ENCODE measurements at regions not wholly inside any gene's neighbourhood (a gene's known extent, or its start where the extent isn't known, plus 50 kb on each side); places are given as distances from the start of the nearest gene placed in this dataset.

GRCh38 chr3:69569520-69569919 lies 169.7 kb upstream of the MITF start:
- TF ChIP-seq POLR2AphosphoS5 (IDR thresholded peaks at IDR 0.05; ENCODE audit: low read depth, low read length): no peak
- no peak for TF ChIP-seq SIN3A (IDR thresholded peaks at IDR 0.05; ENCODE audit: borderline replicate concordance, insufficient read depth, low read length)
- no peak for TF ChIP-seq REST (IDR thresholded peaks at IDR 0.05; ENCODE audit: insufficient read depth in 1 of 2, low read depth in 2 of 2, low read length in 2 of 2)
- TF ChIP-seq FOXP2 (optimal IDR thresholded peaks at IDR 0.05; ENCODE audit: borderline replicate concordance, extremely low read depth, extremely low read length, insufficient read depth): no peak
- TF ChIP-seq TAF1 (IDR thresholded peaks at IDR 0.05; ENCODE audit: borderline replicate concordance, insufficient read depth, low read length): no peak

GRCh38 chr3:69568951-69569350 lies 170.3 kb upstream of the MITF start:
- no peak for TF ChIP-seq REST (IDR thresholded peaks at IDR 0.05; ENCODE audit: insufficient read depth in 1 of 2, low read depth in 2 of 2, low read length in 2 of 2)
- TF ChIP-seq FOXP2 (optimal IDR thresholded peaks at IDR 0.05; ENCODE audit: borderline replicate concordance, extremely low read depth, extremely low read length, insufficient read depth): no peak
- TF ChIP-seq SIN3A (IDR thresholded peaks at IDR 0.05; ENCODE audit: borderline replicate concordance, insufficient read depth, low read length): no peak
- TF ChIP-seq POLR2AphosphoS5 (IDR thresholded peaks at IDR 0.05; ENCODE audit: low read depth, low read length): no peak
- no peak for TF ChIP-seq TAF1 (IDR thresholded peaks at IDR 0.05; ENCODE audit: borderline replicate concordance, insufficient read depth, low read length)

- TF ChIP-seq SIN3A (IDR thresholded peaks at IDR 0.05; ENCODE audit: borderline replicate concordance, insufficient read depth, low read length) (no peak), REST (IDR thresholded peaks at IDR 0.05; ENCODE audit: insufficient read depth in 1 of 2, low read depth in 2 of 2, low read length in 2 of 2) (no peak), FOXP2 (optimal IDR thresholded peaks at IDR 0.05; ENCODE audit: borderline replicate concordance, extremely low read depth, extremely low read length, insufficient read depth) (no peak), TAF1 (IDR thresholded peaks at IDR 0.05; ENCODE audit: borderline replicate concordance, insufficient read depth, low read length) (no peak), POLR2AphosphoS5 (IDR thresholded peaks at IDR 0.05; ENCODE audit: low read depth, low read length) (no peak)
Measured at GRCh38 chr3:69568458-69568857, 170.8 kb upstream of the MITF start.

GRCh38 chr3:69567710-69568052 lies 171.6 kb upstream of the MITF start:
- TF ChIP-seq POLR2AphosphoS5 (IDR thresholded peaks at IDR 0.05; ENCODE audit: low read depth, low read length) (no peak), TAF1 (IDR thresholded peaks at IDR 0.05; ENCODE audit: borderline replicate concordance, insufficient read depth, low read length) (no peak), SIN3A (IDR thresholded peaks at IDR 0.05; ENCODE audit: borderline replicate concordance, insufficient read depth, low read length) (no peak), REST (IDR thresholded peaks at IDR 0.05; ENCODE audit: insufficient read depth in 1 of 2, low read depth in 2 of 2, low read length in 2 of 2) (no peak), FOXP2 (optimal IDR thresholded peaks at IDR 0.05; ENCODE audit: borderline replicate concordance, extremely low read depth, extremely low read length, insufficient read depth) (no peak)

Measured in PFSK-1 (cell line).